NCI-H2171 treated with DMSO at 0.1 percent for 48 hours (cell line): ENCODE measurements at regions not wholly inside any gene's neighbourhood (a gene's known extent, or its start where the extent isn't known, plus 50 kb on each side); places are given as distances from the start of the nearest gene placed in this dataset.
A peak's percentile ranks its signal among the peaks of the same experiment; 100 is the strongest.
"Not testable (repeated sequence)": the region's sequence is repeated elsewhere in the genome, so short reads cannot be mapped to it uniquely, and the experiment has no call there.

Experiments
- DNase-seq: peaks from one replicate; lab custom pipeline; 2025; lab: John Stamatoyannopoulos, UW

DNA sequence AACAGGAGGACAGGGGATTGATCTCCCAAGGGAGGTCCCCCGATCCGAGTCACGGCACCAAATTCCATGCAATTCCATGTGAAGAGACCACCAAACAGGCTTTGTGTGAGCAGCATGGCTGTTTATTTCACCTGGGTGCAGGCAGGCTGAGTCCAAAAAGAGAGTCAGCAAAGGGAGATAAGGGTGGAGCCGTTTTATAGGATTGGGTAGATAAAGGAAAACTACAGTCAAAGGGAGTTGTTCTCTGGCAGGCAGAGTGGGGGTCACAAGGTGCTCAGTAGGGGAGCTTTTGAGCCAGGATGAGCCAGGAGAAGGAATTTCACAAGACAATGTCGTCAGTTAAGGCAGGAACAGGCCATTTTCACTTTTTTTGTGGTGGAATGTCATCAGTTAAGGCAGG lies 752.7 kb downstream of the GALC start:
- DNase-seq: not testable (repeated sequence)

DNA sequence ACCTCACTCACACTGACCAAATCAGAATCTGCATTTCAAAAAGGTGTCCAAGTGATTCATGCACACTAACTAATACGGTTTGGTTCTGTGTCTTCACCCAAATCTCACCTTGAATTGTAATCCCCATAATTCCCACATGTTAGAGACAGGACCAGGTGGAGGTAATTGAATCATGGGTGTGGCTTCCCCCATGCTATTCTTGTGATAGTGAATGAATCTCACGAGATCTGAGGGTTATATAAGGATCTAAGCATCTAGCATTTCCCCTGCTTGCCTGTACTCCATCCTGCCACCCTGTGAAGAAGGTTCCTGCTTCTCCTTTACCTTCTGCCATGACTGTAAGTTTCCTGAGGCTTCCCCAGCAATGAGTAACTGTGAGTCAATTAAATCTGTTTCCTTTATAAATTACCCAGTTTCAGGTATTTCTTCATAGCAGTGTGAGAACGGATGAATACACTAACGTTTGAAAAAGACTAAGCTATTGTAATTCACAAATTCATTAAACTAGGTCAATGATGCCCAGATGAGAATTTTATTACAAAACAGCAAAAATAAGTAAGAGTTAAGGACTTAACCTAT lies 759.1 kb downstream of the GALC start:
- DNase-seq: peak; percentile 56

- peak; percentile 52 for DNase-seq
These were observed 759.7 kb downstream of the GALC start for GRCh38 chr14:87233266-87233665.

GRCh38 chr14:87231336-87232026 lies 761.5 kb downstream of the GALC start:
- no peak for DNase-seq

- DNase-seq: no peak
These were observed 762.3 kb downstream of the GALC start for GRCh38 chr14:87230726-87231125.

- DNase-seq: no peak
These were observed 763.9 kb downstream of the GALC start for GRCh38 chr14:87229131-87229530.

DNA sequence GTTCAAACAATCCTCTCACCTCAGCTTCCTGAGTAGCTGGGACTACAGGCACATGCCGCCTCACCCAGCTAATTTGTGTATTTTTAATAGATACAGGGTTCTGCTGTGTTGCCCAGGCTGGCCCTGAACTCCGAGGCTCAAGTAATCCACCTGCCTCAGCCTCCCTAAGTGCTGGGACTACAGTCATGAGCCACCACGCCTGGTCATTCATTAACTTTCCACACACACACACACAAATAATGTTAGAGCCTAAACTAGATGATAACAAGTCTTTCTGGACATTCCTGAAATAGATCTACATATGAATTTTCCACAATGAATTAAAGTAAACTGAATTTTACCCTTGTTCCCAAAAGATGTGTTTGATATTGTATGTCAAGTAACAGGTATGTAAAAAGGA lies 776.0 kb downstream of the GALC start:
- DNase-seq: no peak

GRCh38 chr14:87214558-87214957 lies 778.4 kb downstream of the GALC start:
- DNase-seq: no peak

- DNase-seq: no peak
These were observed 785.2 kb downstream of the GALC start for GRCh38 chr14:87207756-87208155.

DNA sequence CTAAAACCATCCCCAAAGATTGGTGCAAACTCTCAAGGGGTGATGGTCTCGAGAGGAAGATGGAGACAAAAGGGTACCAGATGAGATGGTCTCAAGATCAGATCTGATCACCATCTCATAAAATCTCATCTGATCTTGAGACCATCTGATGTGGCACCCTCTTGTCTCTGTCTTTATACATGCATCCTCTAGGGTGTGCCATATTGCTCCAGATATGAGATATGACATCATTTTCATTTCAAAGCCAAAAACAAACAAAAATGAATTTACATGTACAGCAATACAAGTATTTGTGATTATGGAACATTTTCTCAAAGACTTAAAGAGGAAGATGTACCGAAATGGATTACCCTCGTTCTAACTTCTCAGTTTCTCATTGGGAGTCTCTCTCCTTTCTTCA lies 787.2 kb downstream of the GALC start:
- DNase-seq: no peak

DNA sequence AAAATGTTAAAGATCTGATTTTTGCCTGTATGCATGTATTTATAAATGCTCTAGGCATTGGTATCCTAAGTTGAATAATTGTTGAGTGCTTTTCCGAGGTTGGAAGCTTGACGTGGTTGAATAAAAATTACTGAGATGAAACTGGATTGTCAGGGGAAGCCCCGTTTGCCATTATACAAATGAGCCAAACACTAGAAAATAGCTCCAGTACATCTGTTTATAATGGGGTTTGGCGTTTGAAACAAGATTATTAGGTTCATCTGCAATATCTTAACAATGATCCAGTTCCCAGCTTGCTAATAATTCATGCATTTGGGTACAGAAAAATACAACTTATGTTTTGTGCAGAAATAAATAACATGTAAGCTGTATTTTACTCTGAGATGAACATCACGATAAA lies 789.6 kb downstream of the GALC start:
- DNase-seq: no peak

DNA sequence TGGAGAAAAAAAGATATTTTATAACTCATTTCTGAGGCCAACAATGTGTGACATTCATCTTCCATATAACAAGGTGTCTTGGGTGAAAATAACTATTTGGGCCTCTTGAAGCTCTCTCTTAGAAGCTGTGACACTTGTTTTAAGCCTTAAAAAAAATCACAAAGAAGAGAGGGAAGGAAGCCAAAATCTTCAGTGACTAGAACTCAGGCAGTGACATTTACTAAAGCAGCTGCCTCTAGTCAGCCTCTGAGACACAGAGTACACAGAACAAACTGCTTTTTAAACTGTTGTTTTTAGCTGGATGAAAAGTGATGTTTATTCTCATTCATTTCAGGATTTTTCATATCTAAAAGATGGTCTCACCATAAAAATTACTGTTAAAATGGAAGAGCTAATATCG lies 793.6 kb downstream of the GALC start:
- DNase-seq: peak; percentile 32

DNA sequence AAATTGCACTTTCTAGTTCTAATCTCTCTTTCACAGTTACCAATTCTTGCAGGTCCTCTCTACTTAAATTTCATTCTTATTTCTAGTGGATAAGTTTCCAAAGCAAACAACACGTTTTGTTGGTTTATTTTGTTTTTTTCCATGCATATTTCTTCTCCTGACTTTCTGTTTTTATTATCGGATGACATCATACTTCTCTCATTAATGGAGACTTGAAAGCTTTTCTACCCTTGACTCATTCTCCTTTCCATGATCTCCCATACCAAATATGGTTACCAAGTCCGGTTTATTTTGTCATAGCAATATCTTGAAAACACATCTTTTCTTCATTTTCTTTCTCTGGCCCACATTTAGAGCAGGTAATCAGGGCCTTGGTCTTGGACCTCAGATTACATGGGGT lies 796.5 kb downstream of the GALC start:
- DNase-seq: no peak

- no peak for DNase-seq
These were observed 805.2 kb downstream of the GALC start for GRCh38 chr14:87187786-87188185.

GRCh38 chr14:87186737-87187136 lies 806.2 kb downstream of the GALC start:
- DNase-seq: no peak

DNA sequence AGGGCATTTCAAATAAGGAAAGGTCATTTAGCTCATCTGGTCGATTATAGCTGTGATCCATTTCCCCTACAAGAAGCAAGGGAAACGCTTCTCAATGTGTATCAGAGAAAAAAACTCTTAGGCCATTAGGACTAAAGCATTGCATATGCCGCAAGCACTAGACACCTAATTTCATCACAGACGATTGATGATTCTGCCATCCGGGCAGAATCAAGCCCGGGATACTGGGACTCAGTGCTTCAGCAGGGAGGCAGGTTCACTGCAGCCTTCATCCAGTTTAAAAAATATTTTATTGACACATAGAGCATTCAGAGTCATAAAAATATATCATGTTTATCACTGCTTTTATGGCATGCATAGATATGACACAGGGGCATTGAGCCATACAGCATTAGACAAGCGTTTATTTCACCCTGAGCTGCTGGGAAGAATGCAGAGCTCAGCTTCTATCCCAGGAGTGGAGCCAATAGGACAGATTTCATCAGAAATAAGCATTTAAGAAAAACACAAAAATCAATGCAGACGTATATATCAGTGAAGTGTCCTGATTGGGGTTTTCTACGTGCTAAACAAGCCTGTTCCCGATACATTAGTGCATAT lies 806.9 kb downstream of the GALC start:
- DNase-seq: no peak

- no peak for DNase-seq
These were observed 808.8 kb downstream of the GALC start for GRCh38 chr14:87184180-87184579.

DNA sequence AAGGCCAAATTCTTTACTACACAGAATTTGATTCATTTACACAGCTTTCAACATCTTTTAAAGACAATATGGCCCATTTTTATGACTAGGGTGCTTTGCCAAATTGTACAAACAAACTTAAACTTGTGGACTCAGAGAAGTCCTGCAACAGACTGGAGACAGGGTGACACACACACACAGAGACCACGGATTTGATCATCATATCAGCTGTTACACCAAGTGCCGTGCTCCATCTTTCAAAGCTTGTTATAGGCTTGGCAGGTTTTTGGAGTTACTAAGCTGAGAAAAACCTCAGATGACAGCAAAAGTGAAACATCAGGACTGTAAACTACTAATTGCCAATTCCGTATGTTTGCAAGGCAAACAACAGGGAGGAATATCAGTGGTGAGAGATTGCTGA lies 811.7 kb downstream of the GALC start:
- no peak for DNase-seq

DNA sequence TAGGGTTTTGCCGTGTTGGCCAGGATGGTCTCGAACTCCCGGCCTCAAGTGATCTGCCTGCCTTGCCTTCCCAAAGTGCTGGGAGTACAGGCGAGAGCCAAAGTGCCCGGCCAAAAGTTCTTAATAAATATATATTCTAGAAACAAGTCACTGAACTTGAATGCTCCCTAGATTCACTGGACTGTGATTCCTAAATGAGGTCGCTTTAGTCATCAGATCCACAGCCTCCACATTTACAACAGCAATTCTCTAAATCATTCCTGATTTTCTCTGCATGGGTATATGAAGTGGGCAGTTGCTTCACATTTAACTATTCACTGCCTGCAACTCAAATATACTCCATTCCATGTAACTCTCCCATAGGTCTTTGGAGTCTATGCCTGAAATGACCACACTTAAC lies 813.0 kb downstream of the GALC start:
- DNase-seq: no peak

GRCh38 chr14:87178277-87178676 lies 814.7 kb downstream of the GALC start:
- no peak for DNase-seq

DNA sequence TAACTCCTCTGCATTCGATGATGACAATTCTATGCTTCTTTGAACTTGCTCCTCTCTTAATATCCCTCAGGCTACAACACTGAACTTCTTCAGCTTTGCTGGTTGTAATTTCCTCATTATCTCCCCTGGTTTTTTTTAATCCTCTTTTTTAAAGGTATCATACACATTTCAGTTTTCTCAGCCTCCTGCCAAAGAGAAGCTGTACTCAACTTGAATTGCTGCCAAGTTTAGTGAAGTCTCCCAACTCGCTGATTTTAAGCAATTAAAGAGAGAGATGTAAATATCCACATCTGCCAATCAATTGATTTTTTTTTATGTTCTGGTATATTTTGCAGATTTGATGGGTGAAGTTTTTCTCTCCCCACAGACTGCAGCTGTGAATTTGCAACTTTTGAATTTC lies 817.8 kb downstream of the GALC start:
- DNase-seq: peak; percentile 94

DNA sequence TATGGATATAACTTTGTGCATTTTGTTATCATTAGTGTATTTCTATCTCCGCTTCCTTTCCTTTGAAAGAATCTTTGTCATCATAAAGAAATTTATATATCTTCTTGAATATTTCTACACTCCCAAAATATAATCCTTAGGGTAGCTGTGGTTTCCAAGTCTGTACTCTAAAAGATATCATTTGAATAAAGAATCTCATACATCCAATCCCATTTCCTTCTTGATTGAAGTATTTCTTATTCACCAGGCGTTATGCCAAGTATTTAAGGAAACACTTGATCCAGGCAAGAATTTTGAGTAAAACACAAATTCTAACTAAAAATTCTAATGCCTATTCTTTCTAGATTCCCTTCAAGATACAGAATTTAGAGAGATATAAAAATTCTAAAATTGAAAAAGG lies 821.8 kb downstream of the GALC start:
- no peak for DNase-seq

GRCh38 chr14:87170179-87170578 lies 822.8 kb downstream of the GALC start:
- DNase-seq: no peak

DNA sequence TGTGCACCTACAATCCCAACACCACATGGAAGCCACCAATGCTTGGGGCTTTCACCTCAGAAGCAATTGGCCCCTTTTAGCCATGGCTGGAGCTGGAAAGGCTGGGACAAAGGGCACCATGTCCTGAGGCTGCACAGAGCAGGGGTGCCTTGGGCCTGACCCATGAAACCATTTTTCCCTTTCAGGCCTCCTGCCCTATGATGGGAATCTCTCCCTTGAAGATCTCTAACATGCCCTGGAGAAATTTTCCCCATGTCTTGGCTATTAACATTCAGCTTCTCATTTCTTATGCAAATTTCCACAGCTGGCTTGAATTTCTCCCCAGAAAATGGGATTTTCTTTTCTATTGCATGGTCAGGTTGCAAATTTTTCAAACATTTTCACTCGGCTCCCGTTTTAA lies 823.6 kb downstream of the GALC start:
- DNase-seq: no peak
